Pancreas (tissue), 10 donors: ENCODE measurements at regions not wholly inside any gene's neighbourhood (a gene's known extent, or its start where the extent isn't known, plus 50 kb on each side); places are given as distances from the start of the nearest gene placed in this dataset.
"Not testable (repeated sequence)": the region's sequence is repeated elsewhere in the genome, so short reads cannot be mapped to it uniquely, and the experiment has no call there.

ENCODE experiments used
- ATAC-seq, 4 donors: fragments of 200-7000 bp; cut with Tn5 transposase; one replicate each; pipeline versions ENCODE4 v1.8.0 to v1.9.1; 2020; ENCODE audit warnings: mild to moderate bottlenecking in 4 of 4, moderate library complexity in 4 of 4
- DNase-seq, 6 donors: peaks; one replicate each; pipeline ENCODE4 v3.0.0-alpha.2; 2020
- FAIRE-seq: peaks from 2 replicates; lab custom pipeline; 2012; peaks lifted over from hg19 to GRCh38; lab: Jason Lieb, UNC
- H3K27ac ChIP-seq, 4 donors: fragments of 200-600 bp; sonication (generic); 1 replicate in 3 of 4; 2 replicates in 1 of 4; pipeline versions ENCODE4 v1.5.0 to v1.8.0; 2020
- H3K27me3 ChIP-seq, 4 donors: fragments of 200-600 bp; one replicate each; pipeline ENCODE4 v1.8.0; 2021
- H3K36me3 ChIP-seq, 3 donors: fragments of 200-600 bp; sonication (generic) in 1 of 3; one replicate each; pipeline versions ENCODE4 v1.5.0 to v1.8.0; 2020 to 2021
- H3K4me1 ChIP-seq, 3 donors: fragments of 200-600 bp; one replicate each; pipeline ENCODE4 v1.8.0; 2021
- H3K4me3 ChIP-seq, 4 donors: fragments of 200-600 bp; sonication (generic) in 2 of 4; one replicate each; pipeline versions ENCODE4 v1.5.0 to v1.8.0; 2020 to 2021
- H3K9me3 ChIP-seq, 4 donors: fragments of 200-600 bp; one replicate each; pipeline ENCODE4 v1.8.0; 2021
- CTCF ChIP-seq, 4 donors: fragments of 200-600 bp; sonication (generic) in 3 of 4; IDR thresholded peaks; one replicate each; pipeline versions ENCODE4 v1.5.0 to v1.8.0; 2021; ENCODE audit warnings: antibody characterized with exemption in 4 of 4
- WGBS, 2 donors: extraction: QIAGEN DNeasy Blood & Tissue Kit; methylation state at CpG; one replicate each; pipeline ENCODE4 v1.1.7; 2013; 5-methylcytosine and 5-hydroxymethylcytosine counted together
- intact Hi-C, 3 donors: fragments of 100-400 bp; cut with DNase I; formaldehyde crosslinking; loops; one replicate each; pipeline versions ENCODE4 v1.11.1 to v1.14.2; 2022
- donor health status: healthy with polysubstance abuse.
- donor health status: DM: no; HTN: no; CAD: no; lungs with moderate emphysema.
- donor health status: DM: no; HTN: no; CAD: no.
- donor health status: control.
- donor health status: control.
- donor health status: Bipolar disorder and iron deficiency.
- donor health status: DM: yes; HTN: yes; CAD: no.
- donor health status: DM: no; HTN: no; CAD: no.
- donor health status: DM: no; HTN: no; CAD: no.
- donor health status: DM: yes; HTN: yes; CAD: no.

- peaks cover 0 to 5% (median 0%) of the 10 kb centered on the region in 3 donors for H3K4me1 ChIP-seq
- TF ChIP-seq CTCF (IDR thresholded peaks at IDR 0.05), result no peak
- ATAC-seq (peak; percentile 40 to 80 (median 70)), DNase-seq (no peak), FAIRE-seq (no peak)
- no peaks in the 10 kb centered on the region for H3K36me3 ChIP-seq
- no peak overlapping the region for H3K27ac ChIP-seq
- no peaks in the 10 kb centered on the region for H3K9me3 ChIP-seq
- no peaks in the 10 kb centered on the region for H3K27me3 ChIP-seq
- WGBS, 2 donors, result 70 to 72% methylated on average over 10 of the region's 10 CpGs
- H3K4me3 ChIP-seq, result no peak overlapping the region
- intact Hi-C loops, result no loop called here
These were observed 432.3 kb downstream of the STK39 start for GRCh38 chr2:167814881-167815718.

- intact Hi-C loops, H3K4me3 ChIP-seq, H3K27ac ChIP-seq, ATAC-seq, H3K36me3 ChIP-seq, FAIRE-seq, H3K4me1 ChIP-seq, H3K9me3 ChIP-seq, DNase-seq, H3K27me3 ChIP-seq: not testable (repeated sequence)
- WGBS, 2 donors, result 95 to 98% methylated on average over 13 of the region's 13 CpGs
These were observed 432.9 kb downstream of the STK39 start for GRCh38 chr2:167814482-167814880.

- FAIRE-seq, H3K27ac ChIP-seq, intact Hi-C loops, DNase-seq, H3K9me3 ChIP-seq, H3K36me3 ChIP-seq, ATAC-seq, H3K27me3 ChIP-seq, H3K4me3 ChIP-seq, H3K4me1 ChIP-seq: not testable (repeated sequence)
- WGBS, 2 donors, result 83 to 99% methylated on average over 8 to 9 of the region's 9 CpGs
These were observed 437.6 kb downstream of the STK39 start for GRCh38 chr2:167809799-167810198.

- intact Hi-C loops, result no loop called here
- Histone ChIP-seq H3K4me3 (no peak overlapping the region), H3K4me1 (no peaks in the 10 kb centered on the region), H3K36me3 (no peaks in the 10 kb centered on the region), H3K27me3 (no peaks in the 10 kb centered on the region), H3K27ac (no peak overlapping the region), H3K9me3 (no peaks in the 10 kb centered on the region)
- no peak for DNase-seq
- no peak for TF ChIP-seq CTCF (IDR thresholded peaks at IDR 0.05)
- FAIRE-seq, result no peak
- WGBS, 2 donors, result 76 to 83% methylated on average over 8 of the region's 8 CpGs
- no peak for ATAC-seq
These were observed 443.9 kb downstream of the STK39 start for GRCh38 chr2:167803449-167803988.

GRCh38 chr2:167794554-167795255, 452.7 kb downstream of the STK39 start:
- DNase-seq, result no peak
- intact Hi-C loops, result no loop called here
- TF ChIP-seq CTCF (IDR thresholded peaks at IDR 0.05), result no peak
- Histone ChIP-seq H3K27me3 (no peaks in the 10 kb centered on the region), H3K4me1 (peaks cover 0 to 5% (median 0%) of the 10 kb centered on the region in 3 donors), H3K27ac (no peak overlapping the region), H3K9me3 (no peaks in the 10 kb centered on the region), H3K36me3 (no peaks in the 10 kb centered on the region), H3K4me3 (no peak overlapping the region)
- 53 to 54% methylated on average over 3 of the region's 3 CpGs for WGBS, 2 donors
- no peak for FAIRE-seq
- no peak for ATAC-seq
